ENCODE measurements at regions not wholly inside any gene's neighbourhood (a gene's known extent, or its start where the extent isn't known, plus 50 kb on each side); places are given as distances from the start of the nearest gene placed in this dataset.

DNA sequence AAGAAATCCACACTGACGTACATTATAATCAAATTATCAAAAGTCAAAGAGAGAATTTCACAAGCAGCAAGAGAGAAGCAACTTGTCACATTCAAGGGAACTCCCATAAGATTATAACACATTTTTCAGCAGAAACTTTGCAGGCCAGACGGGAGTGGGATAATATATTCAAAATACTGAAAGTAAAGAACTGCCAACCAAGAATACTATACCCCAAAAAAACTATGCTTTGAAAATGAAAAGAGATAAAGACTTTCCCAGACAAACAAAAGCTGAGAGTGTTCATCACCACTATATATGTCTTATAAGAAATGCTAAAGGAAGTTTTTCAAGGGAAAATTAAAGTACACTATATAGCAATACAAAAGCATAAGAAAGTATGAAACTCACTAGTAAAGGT lies 91.5 kb upstream of the PPP2R3A start:
- no peaks in the 10 kb centered on the region for H3K79me2 ChIP-seq (ENCODE audit: insufficient read depth, low read depth, low read length)
- BruUV-seq (replicated peaks), result no TSS peak
- intact Hi-C loops (cut with micrococcal nuclease; ENCODE audit: unreplicated experiment), result no loop called here
- H2AFZ ChIP-seq (ENCODE audit: low read length), result no peak overlapping the region
- no peaks in the 10 kb centered on the region for H3K36me3 ChIP-seq (ENCODE audit: insufficient read depth, low read length)
- no peak for TF ChIP-seq EZH2phosphoT487 (IDR thresholded peaks at IDR 0.05; ENCODE audit: borderline replicate concordance, low read depth, low read length)
- TF ChIP-seq, protein P1, sequence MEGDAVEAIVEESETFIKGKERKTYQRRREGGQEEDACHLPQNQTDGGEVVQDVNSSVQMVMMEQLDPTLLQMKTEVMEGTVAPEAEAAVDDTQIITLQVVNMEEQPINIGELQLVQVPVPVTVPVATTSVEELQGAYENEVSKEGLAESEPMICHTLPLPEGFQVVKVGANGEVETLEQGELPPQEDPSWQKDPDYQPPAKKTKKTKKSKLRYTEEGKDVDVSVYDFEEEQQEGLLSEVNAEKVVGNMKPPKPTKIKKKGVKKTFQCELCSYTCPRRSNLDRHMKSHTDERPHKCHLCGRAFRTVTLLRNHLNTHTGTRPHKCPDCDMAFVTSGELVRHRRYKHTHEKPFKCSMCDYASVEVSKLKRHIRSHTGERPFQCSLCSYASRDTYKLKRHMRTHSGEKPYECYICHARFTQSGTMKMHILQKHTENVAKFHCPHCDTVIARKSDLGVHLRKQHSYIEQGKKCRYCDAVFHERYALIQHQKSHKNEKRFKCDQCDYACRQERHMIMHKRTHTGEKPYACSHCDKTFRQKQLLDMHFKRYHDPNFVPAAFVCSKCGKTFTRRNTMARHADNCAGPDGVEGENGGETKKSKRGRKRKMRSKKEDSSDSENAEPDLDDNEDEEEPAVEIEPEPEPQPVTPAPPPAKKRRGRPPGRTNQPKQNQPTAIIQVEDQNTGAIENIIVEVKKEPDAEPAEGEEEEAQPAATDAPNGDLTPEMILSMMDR (conservative IDR thresholded peaks at IDR 0.05; ENCODE audit: low read length), result no peak
- 0 out of 2 replicates have a peak, but pooled peaks cover 7% of the 10 kb centered on the region for H3K9me3 ChIP-seq (ENCODE audit: low read length)
- no peaks in the 10 kb centered on the region for H3K4me1 ChIP-seq (ENCODE audit: insufficient read depth, low read length, poor library complexity, severe bottlenecking)
- DNase-seq (ENCODE audit: low spot score), result no peak
- H3K27ac ChIP-seq (ENCODE audit: low read depth, low read length, poor library complexity, severe bottlenecking), result no peak overlapping the region
- ChIA-PET POLR2A (interaction anchor here (1.0 to 1.8 kb wide), 2 partner anchors 9 to 11 kb away, joined by 4 read pairs; no protein-coding TSS in a partner anchor), CTCF (ENCODE audit: unreplicated experiment) (no interaction called here)
- H3K4me2 ChIP-seq (ENCODE audit: low read length), result no peak overlapping the region
- no peak overlapping the region for H3K4me3 ChIP-seq (ENCODE audit: low read depth, low read length, poor library complexity, severe bottlenecking)
- no peaks in the 10 kb centered on the region for H4K20me1 ChIP-seq (ENCODE audit: insufficient read depth, low read length)
- H3K9me2 ChIP-seq (ENCODE audit: insufficient read depth, low read length), result no peaks in the 10 kb centered on the region

GRCh38 chr3:135878501-135878900 lies 87.0 kb upstream of the PPP2R3A start:
- Histone ChIP-seq H3K9me3 (ENCODE audit: low read length) (0 out of 2 replicates have a peak, but pooled peaks cover 7% of the 10 kb centered on the region), H3K79me2 (ENCODE audit: insufficient read depth, low read depth, low read length) (no peaks in the 10 kb centered on the region), H4K20me1 (ENCODE audit: insufficient read depth, low read length) (no peaks in the 10 kb centered on the region), H3K4me2 (ENCODE audit: low read length) (no peak overlapping the region), H3K4me1 (ENCODE audit: insufficient read depth, low read length, poor library complexity, severe bottlenecking) (no peaks in the 10 kb centered on the region), H3K4me3 (ENCODE audit: low read depth, low read length, poor library complexity, severe bottlenecking) (no peak overlapping the region), H3K36me3 (ENCODE audit: insufficient read depth, low read length) (no peaks in the 10 kb centered on the region), H3K27ac (ENCODE audit: low read depth, low read length, poor library complexity, severe bottlenecking) (no peak overlapping the region), H2AFZ (ENCODE audit: low read length) (no peak overlapping the region), H3K9me2 (ENCODE audit: insufficient read depth, low read length) (no peaks in the 10 kb centered on the region)
- DNase-seq (ENCODE audit: low spot score), result no peak
- BruUV-seq (replicated peaks), result no TSS peak
- no peak for TF ChIP-seq EZH2phosphoT487 (IDR thresholded peaks at IDR 0.05; ENCODE audit: borderline replicate concordance, low read depth, low read length)
- TF ChIP-seq, protein P1 (conservative IDR thresholded peaks at IDR 0.05; ENCODE audit: low read length), result no peak
- intact Hi-C loops (cut with micrococcal nuclease; ENCODE audit: unreplicated experiment), result no loop called here
- ChIA-PET CTCF (ENCODE audit: unreplicated experiment) (no interaction called here), POLR2A (interaction anchor here (0.7 kb wide), 1 partner anchor 812 kb away, joined by 3 read pairs; no protein-coding TSS in a partner anchor)

DNA sequence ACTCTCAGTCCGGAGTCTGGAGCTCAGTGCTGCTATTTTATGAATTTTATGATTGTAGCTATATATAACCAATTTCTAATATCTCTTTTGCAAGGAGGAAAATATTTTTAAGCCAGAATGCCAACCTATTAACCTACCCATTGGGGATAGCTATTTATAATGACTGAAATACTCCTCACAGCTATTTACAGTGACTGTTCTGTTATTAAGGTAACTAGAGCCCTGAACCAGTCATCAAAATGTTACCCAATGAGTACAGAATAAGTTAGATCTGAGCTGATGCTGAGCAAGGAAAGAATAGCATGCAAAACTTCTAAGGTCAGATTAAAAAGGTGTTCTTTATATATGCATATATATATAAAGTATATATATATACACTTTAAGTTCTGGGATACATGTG lies 79.6 kb upstream of the PPP2R3A start:
- BruUV-seq (replicated peaks), result no TSS peak
- Histone ChIP-seq H3K9me2 (ENCODE audit: insufficient read depth, low read length) (no peaks in the 10 kb centered on the region), H3K9me3 (ENCODE audit: low read length) (no peaks in the 10 kb centered on the region), H3K4me2 (ENCODE audit: low read length) (no peak overlapping the region), H4K20me1 (ENCODE audit: insufficient read depth, low read length) (no peaks in the 10 kb centered on the region), H2AFZ (ENCODE audit: low read length) (no peak overlapping the region), H3K4me3 (ENCODE audit: low read depth, low read length, poor library complexity, severe bottlenecking) (no peak overlapping the region), H3K36me3 (ENCODE audit: insufficient read depth, low read length) (no peaks in the 10 kb centered on the region), H3K79me2 (ENCODE audit: insufficient read depth, low read depth, low read length) (no peaks in the 10 kb centered on the region), H3K4me1 (ENCODE audit: insufficient read depth, low read length, poor library complexity, severe bottlenecking) (no peaks in the 10 kb centered on the region), H3K27ac (ENCODE audit: low read depth, low read length, poor library complexity, severe bottlenecking) (no peak overlapping the region)
- ChIA-PET CTCF (ENCODE audit: unreplicated experiment) (no interaction called here), POLR2A (no interaction called here)
- intact Hi-C loops (cut with micrococcal nuclease; ENCODE audit: unreplicated experiment), result no loop called here
- no peak for DNase-seq (ENCODE audit: low spot score)
- TF ChIP-seq, protein P1 (conservative IDR thresholded peaks at IDR 0.05; ENCODE audit: low read length), result no peak
- no peak for TF ChIP-seq EZH2phosphoT487 (IDR thresholded peaks at IDR 0.05; ENCODE audit: borderline replicate concordance, low read depth, low read length)

All from OCI-LY7 (cell line).